A549 (cell line): ENCODE measurements at regions not wholly inside any gene's neighbourhood (a gene's known extent, or its start where the extent isn't known, plus 50 kb on each side); places are given as distances from the start of the nearest gene placed in this dataset.

Experiments
- ATAC-seq, 2 experiments: fragments of 200-7000 bp in 1 of 2; fragments of >200 bp in 1 of 2; cut with Nextera tagmentation in 1 of 2; cut with Tn5 transposase in 1 of 2; 3 replicates each; pipeline versions ENCODE4 v1.8.0 to v1.9.1; 2018 to 2020; ENCODE audit warnings: mild to moderate bottlenecking in 1 of 2, moderate library complexity in 1 of 2
- CTCF ChIA-PET: fragments of 300-600 bp; sonication (Branson Sonifier 250); formaldehyde crosslinking; extraction: SDS; loops from one replicate; lab custom pipeline; 2021; ENCODE audit warnings: antibody characterized with exemption, inconsistent platforms; lab: Yijun Ruan, JAX
- POLR2A ChIA-PET: fragments of 350-600 bp; formaldehyde crosslinking; extraction: SDS; loops from one replicate; lab custom pipeline; 2021; ENCODE audit warnings: antibody characterized with exemption, inconsistent platforms; lab: Yijun Ruan, JAX
- DNase-seq, 2 experiments: peaks; one replicate each; pipeline versions ENCODE4 v3.0.0 to v3.0.0-alpha.2; 2011 to 2016; ENCODE audit warnings: low read depth in 1 of 2, low spot score in 1 of 2
- FAIRE-seq: peaks from 2 replicates; lab custom pipeline; 2011; peaks lifted over from hg19 to GRCh38; lab: Jason Lieb, UNC
- H3K27ac ChIP-seq, 2 experiments: fragments of >200 bp; sonication (Bioruptor Twin); formaldehyde crosslinking; 3 replicates each; pipeline ENCODE4 v1.5.1; 2016 to 2017
- H3K4me1 ChIP-seq: fragments of >200 bp; sonication (Bioruptor Twin); formaldehyde crosslinking; 3 replicates; pipeline ENCODE4 v1.6.1; 2016
- H3K4me2 ChIP-seq: fragments of >200 bp; sonication (Bioruptor Twin); formaldehyde crosslinking; 3 replicates; pipeline ENCODE4 v1.6.1; 2016
- H3K4me3 ChIP-seq: fragments of >200 bp; sonication (Bioruptor Twin); formaldehyde crosslinking; 3 replicates; pipeline ENCODE4 v1.5.1; 2016
- H3K9me3 ChIP-seq: fragments of >200 bp; sonication (Bioruptor Twin); formaldehyde crosslinking; 3 replicates; pipeline ENCODE4 v1.6.1; 2016
- EHF ChIP-seq: fragments of 250-450 bp; sonication (Bioruptor Pico); IDR thresholded peaks from 2 replicates; pipeline ENCODE4 v1.5.0; 2020; ENCODE audit warnings: mild to moderate bottlenecking
- FOSL2 ChIP-seq, 2 experiments: fragments of 450-650 bp in 1 of 2; fragments of >200 bp in 1 of 2; sonication (Bioruptor Twin) in 1 of 2; formaldehyde crosslinking; IDR thresholded peaks; 2 replicates each; pipeline versions ENCODE4 v1.5.0 to v1.6.1; 2016 to 2020; ENCODE audit warnings: mild to moderate bottlenecking in 1 of 2, moderate library complexity in 1 of 2
- FOXS1 ChIP-seq: fragments of 250-450 bp; sonication (Bioruptor Pico); IDR thresholded peaks from 2 replicates; pipeline ENCODE4 v1.5.0; 2020; ENCODE audit warnings: mild to moderate bottlenecking, moderate library complexity
- MAFK ChIP-seq: fragments of 450-650 bp; IDR thresholded peaks from 2 replicates; pipeline ENCODE4 v1.6.1; 2014; ENCODE audit not compliant: partially characterized antibody
- MAZ ChIP-seq: fragments of 150-350 bp; IDR thresholded peaks from 2 replicates; pipeline ENCODE4 v1.6.1; 2014; ENCODE audit warnings: antibody characterized with exemption, low read depth, low read length, borderline replicate concordance
- MYC ChIP-seq: IDR thresholded peaks from 2 replicates; pipeline ENCODE4 v1.6.1; 2012; ENCODE audit warnings: mild to moderate bottlenecking, inconsistent platforms, low read length, improper control_type of control experiment, borderline replicate concordance
- NPAS2 ChIP-seq: fragments of 250-450 bp; sonication (Bioruptor Pico); IDR thresholded peaks from 2 replicates; pipeline ENCODE4 v1.8.0; 2022; ENCODE audit warnings: mild to moderate bottlenecking, moderate library complexity, borderline replicate concordance
- POLR2A ChIP-seq: IDR thresholded peaks from 2 replicates; pipeline ENCODE4 v1.6.1; 2012; ENCODE audit warnings: mild to moderate bottlenecking, low read length
- POLR2AphosphoS2 ChIP-seq: conservative IDR thresholded peaks from 2 replicates; pipeline ENCODE4 v1.6.1; 2012; ENCODE audit warnings: low read length, improper control_type of control experiment, inconsistent platforms
- RAD21 ChIP-seq, 2 experiments: fragments of >200 bp in 1 of 2; sonication (Bioruptor Twin) in 1 of 2; formaldehyde crosslinking in 1 of 2; IDR thresholded peaks in 1 of 2; conservative IDR thresholded peaks in 1 of 2; 2 replicates in 1 of 2; 3 replicates in 1 of 2; pipeline ENCODE4 v1.6.1; 2012 to 2018; ENCODE audit warnings: inconsistent platforms in 1 of 2
- RCOR1 ChIP-seq: fragments of 150-350 bp; IDR thresholded peaks from 2 replicates; pipeline ENCODE4 v1.6.1; 2014; ENCODE audit warnings: antibody characterized with exemption, low read length, low read depth
- REST ChIP-seq: fragments of 200-600 bp; sonication (generic); IDR thresholded peaks from 2 replicates; pipeline ENCODE4 v1.6.1; 2016; ENCODE audit warnings: antibody characterized with exemption, mild to moderate bottlenecking, moderate library complexity
- RFX5 ChIP-seq: fragments of 450-650 bp; IDR thresholded peaks from 2 replicates; pipeline ENCODE4 v1.7.1; 2014; ENCODE audit warnings: antibody characterized with exemption, mild to moderate bottlenecking, moderate library complexity
- SMC3 ChIP-seq: fragments of >200 bp; sonication (Bioruptor Twin); formaldehyde crosslinking; IDR thresholded peaks from 3 replicates; pipeline ENCODE4 v1.6.1; 2018; ENCODE audit warnings: inconsistent platforms
- TFCP2L1 ChIP-seq: fragments of 250-450 bp; sonication (Bioruptor Pico); IDR thresholded peaks from 2 replicates; pipeline ENCODE4 v1.5.0; 2021; ENCODE audit warnings: mild to moderate bottlenecking
- ZC3H11A ChIP-seq: fragments of 450-650 bp; IDR thresholded peaks from 2 replicates; pipeline ENCODE4 v1.6.1; 2014; ENCODE audit warnings: antibody characterized with exemption, mild to moderate bottlenecking
- ZFP36 ChIP-seq: fragments of 450-650 bp; IDR thresholded peaks from 2 replicates; pipeline ENCODE4 v1.6.1; 2014; ENCODE audit warnings: borderline replicate concordance; ENCODE audit not compliant: partially characterized antibody
- WGBS: methylation state at CpG from one replicate; pipeline ENCODE4 v1.1.6; 2017; ENCODE audit errors: missing lambda C conversion rate; 5-methylcytosine and 5-hydroxymethylcytosine counted together
- TF ChIP-seq, protein P1 (sequence below): fragments of >200 bp; sonication (Bioruptor Twin); formaldehyde crosslinking; IDR thresholded peaks from 3 replicates; pipeline ENCODE4 v1.5.1; 2016
- TF ChIP-seq, protein P2 (sequence below): IDR thresholded peaks from 2 replicates; pipeline ENCODE4 v1.6.1; 2012
- TF ChIP-seq, protein P3 (sequence below): fragments of 150-350 bp; IDR thresholded peaks from 2 replicates; pipeline ENCODE4 v1.6.1; 2014; ENCODE audit warnings: low read depth, mild to moderate bottlenecking, low read length

DNA sequence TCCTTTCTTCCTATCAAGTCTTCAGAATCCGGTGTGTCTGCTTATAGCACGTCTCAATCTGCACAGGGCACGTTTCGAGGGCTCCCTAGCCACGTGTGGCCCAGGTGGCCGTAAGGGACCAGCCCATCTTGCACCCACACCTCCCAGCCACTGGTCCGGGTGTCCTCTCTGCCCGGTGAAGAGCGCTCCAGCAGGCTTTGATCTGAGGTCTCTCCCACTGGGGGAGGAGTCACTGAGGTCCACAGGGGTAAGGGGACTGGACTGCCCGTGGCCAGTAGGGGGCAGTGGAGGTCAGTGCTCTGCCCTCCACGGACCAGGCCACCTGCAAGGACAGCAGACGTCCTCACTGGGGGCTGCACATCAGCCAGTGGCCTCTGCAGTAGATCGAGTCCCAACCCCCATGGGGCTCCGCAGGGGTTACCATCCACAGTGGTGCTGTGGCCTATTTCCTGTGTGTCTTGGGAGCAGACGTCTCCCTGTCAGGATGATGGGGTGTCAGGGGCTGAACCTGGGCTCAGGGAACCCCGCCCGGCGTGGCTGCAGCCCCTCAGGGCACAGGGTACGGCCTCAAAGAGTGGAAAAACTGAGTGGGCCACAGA lies 204.1 kb upstream of the CIBAR2 start:
- Histone ChIP-seq H3K27ac (no peak overlapping the region), H3K4me2 (peak overlapping the region; percentile 32; the same call in 1 of the 3 replicates), H3K4me3 (no peak overlapping the region), H3K4me1 (0 out of 3 replicates have a peak, but pooled peaks cover under 1% of the 10 kb centered on the region), H3K9me3 (no peaks in the 10 kb centered on the region)
- POLR2A ChIA-PET = no interaction called here
- FAIRE-seq (no peak), ATAC-seq (peak; percentile 85 to 98), DNase-seq (peak; percentile 76 to 79)
- CTCF ChIA-PET = interaction anchor here (0.6 to 1.6 kb wide), 6 partner anchors 9 to 298 kb away, joined by 3 to 6 read pairs (median 4); no protein-coding TSS in a partner anchor
- TF ChIP-seq EHF = no peak
- peak; percentile 65 to 66 for TF ChIP-seq RAD21 (conservative IDR thresholded peaks at IDR 0.05 in 1 of 2, IDR thresholded peaks at IDR 0.05 in 1 of 2)
- peak; percentile 52 for TF ChIP-seq SMC3
- TF ChIP-seq, protein P1, sequence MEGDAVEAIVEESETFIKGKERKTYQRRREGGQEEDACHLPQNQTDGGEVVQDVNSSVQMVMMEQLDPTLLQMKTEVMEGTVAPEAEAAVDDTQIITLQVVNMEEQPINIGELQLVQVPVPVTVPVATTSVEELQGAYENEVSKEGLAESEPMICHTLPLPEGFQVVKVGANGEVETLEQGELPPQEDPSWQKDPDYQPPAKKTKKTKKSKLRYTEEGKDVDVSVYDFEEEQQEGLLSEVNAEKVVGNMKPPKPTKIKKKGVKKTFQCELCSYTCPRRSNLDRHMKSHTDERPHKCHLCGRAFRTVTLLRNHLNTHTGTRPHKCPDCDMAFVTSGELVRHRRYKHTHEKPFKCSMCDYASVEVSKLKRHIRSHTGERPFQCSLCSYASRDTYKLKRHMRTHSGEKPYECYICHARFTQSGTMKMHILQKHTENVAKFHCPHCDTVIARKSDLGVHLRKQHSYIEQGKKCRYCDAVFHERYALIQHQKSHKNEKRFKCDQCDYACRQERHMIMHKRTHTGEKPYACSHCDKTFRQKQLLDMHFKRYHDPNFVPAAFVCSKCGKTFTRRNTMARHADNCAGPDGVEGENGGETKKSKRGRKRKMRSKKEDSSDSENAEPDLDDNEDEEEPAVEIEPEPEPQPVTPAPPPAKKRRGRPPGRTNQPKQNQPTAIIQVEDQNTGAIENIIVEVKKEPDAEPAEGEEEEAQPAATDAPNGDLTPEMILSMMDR = peak; percentile 78
- 28% methylated on average over 17 of the region's 19 CpGs for WGBS

DNA sequence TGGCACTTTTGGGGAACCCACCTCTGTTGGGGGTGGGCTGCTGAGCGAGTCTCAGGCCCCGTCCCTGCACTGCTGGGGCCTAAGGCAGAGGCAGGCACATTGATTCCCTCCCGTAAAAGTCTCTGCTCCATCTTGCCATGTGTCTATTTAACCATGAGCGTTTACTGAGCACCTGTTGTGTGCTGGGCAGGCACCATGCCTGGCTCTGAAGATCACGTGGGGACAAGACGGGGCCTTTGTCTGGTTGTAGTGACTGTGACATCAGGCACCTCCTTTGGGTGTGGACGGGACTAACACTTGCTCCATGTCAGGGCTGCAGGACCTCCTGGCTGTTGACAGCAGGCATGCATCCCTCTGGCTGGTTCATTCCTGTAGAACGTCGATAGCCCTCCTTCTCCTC lies 204.7 kb upstream of the CIBAR2 start:
- Histone ChIP-seq H3K4me3 (no peak overlapping the region), H3K4me2 (no peak overlapping the region), H3K4me1 (peaks cover 6% of the 10 kb centered on the region; the same call in 2 of the 3 replicates), H3K9me3 (no peaks in the 10 kb centered on the region), H3K27ac (no peak overlapping the region)
- ChIA-PET CTCF (interaction anchor here (0.6 to 1.6 kb wide), 6 partner anchors 9 to 297 kb away, joined by 3 to 6 read pairs (median 3); no protein-coding TSS in a partner anchor), POLR2A (no interaction called here)
- ATAC-seq (peak in 1 of 2 experiments; percentile 3; a peak in 2 of 6 replicates), FAIRE-seq (no peak), DNase-seq (no peak)
- WGBS = 94% methylated on average over 4 of the region's 9 CpGs
- TF ChIP-seq REST = no peak
- no peak for TF ChIP-seq POLR2A
- TF ChIP-seq, protein P2, sequence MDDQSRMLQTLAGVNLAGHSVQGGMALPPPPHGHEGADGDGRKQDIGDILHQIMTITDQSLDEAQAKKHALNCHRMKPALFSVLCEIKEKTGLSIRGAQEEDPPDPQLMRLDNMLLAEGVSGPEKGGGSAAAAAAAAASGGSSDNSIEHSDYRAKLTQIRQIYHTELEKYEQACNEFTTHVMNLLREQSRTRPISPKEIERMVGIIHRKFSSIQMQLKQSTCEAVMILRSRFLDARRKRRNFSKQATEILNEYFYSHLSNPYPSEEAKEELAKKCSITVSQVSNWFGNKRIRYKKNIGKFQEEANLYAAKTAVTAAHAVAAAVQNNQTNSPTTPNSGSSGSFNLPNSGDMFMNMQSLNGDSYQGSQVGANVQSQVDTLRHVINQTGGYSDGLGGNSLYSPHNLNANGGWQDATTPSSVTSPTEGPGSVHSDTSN = no peak
- TF ChIP-seq TFCP2L1 = no peak
- no peak for TF ChIP-seq FOSL2 (IDR thresholded peaks at IDR 0.05)
- TF ChIP-seq FOSL2 (CRISPR knock-in tag; IDR thresholded peaks at IDR 0.05) = no peak
- no peak for TF ChIP-seq POLR2AphosphoS2
- no peak for TF ChIP-seq MAFK
- TF ChIP-seq SMC3 = no peak
- TF ChIP-seq MYC = no peak
- no peak for TF ChIP-seq ZC3H11A
- TF ChIP-seq NPAS2 = no peak

DNA sequence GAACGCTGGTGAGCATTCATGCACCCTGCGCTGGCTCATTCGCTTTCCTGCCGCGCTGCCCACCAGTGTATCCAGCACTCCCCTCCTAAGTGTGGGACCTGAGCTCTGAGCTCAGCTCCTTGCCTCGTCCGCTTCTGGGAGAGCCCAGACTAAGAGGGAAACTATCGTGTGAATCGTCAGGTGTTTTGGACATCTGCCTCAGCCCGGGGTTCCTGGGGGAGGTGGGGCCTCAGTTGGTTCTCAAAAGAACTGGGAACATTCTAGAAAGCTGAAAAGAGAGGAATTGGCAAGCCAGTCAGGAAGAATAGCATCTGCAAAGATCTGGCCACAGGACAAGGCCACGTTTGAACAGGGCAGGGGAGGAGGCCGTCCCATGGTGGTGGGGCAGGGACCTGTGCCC lies 205.4 kb upstream of the CIBAR2 start:
- Histone ChIP-seq H3K4me3 (no peak overlapping the region), H3K27ac (no peak overlapping the region), H3K9me3 (no peaks in the 10 kb centered on the region), H3K4me2 (no peak overlapping the region), H3K4me1 (peaks cover 11% of the 10 kb centered on the region)
- DNase-seq = no peak
- CTCF ChIA-PET = interaction anchor here (0.6 to 2.0 kb wide), 6 partner anchors 10 to 103 kb away, joined by 3 to 6 read pairs (median 4); no protein-coding TSS in a partner anchor
- ATAC-seq = no peak
- WGBS = 83% methylated on average over 12 of the region's 12 CpGs
- no peak for FAIRE-seq
- POLR2A ChIA-PET = no interaction called here
- TF ChIP-seq TFCP2L1 (no peak), RFX5 (no peak), RCOR1 (no peak), ZC3H11A (no peak), FOSL2 (IDR thresholded peaks at IDR 0.05) (no peak), FOSL2 (CRISPR knock-in tag; IDR thresholded peaks at IDR 0.05) (no peak), FOXS1 (no peak), RAD21 (conservative IDR thresholded peaks at IDR 0.05 in 1 of 2, IDR thresholded peaks at IDR 0.05 in 1 of 2) (no peak), MAZ (no peak), ZFP36 (no peak), MAFK (no peak)
- TF ChIP-seq, protein P3, sequence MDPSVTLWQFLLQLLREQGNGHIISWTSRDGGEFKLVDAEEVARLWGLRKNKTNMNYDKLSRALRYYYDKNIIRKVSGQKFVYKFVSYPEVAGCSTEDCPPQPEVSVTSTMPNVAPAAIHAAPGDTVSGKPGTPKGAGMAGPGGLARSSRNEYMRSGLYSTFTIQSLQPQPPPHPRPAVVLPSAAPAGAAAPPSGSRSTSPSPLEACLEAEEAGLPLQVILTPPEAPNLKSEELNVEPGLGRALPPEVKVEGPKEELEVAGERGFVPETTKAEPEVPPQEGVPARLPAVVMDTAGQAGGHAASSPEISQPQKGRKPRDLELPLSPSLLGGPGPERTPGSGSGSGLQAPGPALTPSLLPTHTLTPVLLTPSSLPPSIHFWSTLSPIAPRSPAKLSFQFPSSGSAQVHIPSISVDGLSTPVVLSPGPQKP = no peak
- TF ChIP-seq, protein P1 = no peak
